H1 (cell line): ENCODE measurements at regions not wholly inside any gene's neighbourhood (a gene's known extent, or its start where the extent isn't known, plus 50 kb on each side); places are given as distances from the start of the nearest gene placed in this dataset.

Source experiments
- CTCF ChIA-PET: fragments of 300-600 bp; sonication (Branson Sonifier 250); formaldehyde crosslinking; loops from one replicate; lab custom pipeline; 2021; ENCODE audit not compliant: partially characterized antibody; lab: Charles Lee
- POLR2A ChIA-PET: fragments of 300-600 bp; sonication (Branson Sonifier 250); formaldehyde crosslinking; loops from one replicate; lab custom pipeline; 2021; ENCODE audit warnings: inconsistent platforms; ENCODE audit not compliant: partially characterized antibody; lab: Charles Lee
- DNase-seq, 2 experiments: peaks; one replicate each; pipeline versions ENCODE4 v3.0.0 to v3.0.0-alpha.2; 2010 to 2022; ENCODE audit warnings: low spot score in 2 of 2, low read depth in 1 of 2, mixed read lengths in 1 of 2
- FAIRE-seq: peaks from 2 replicates; lab custom pipeline; 2011; peaks lifted over from hg19 to GRCh38; lab: Jason Lieb, UNC
- H2AFZ ChIP-seq: 2 replicates; pipeline ENCODE4 v1.8.1; 2012; ENCODE audit warnings: low read length, inconsistent platforms
- H2AK5ac ChIP-seq: 2 replicates; pipeline ENCODE4 v1.6.1; 2013; ENCODE audit warnings: low read depth, low read length
- H2BK120ac ChIP-seq: replicated peaks from 2 replicates; pipeline ENCODE3; 2013; ENCODE audit warnings: low read depth, low read length, inconsistent platforms
- H2BK12ac ChIP-seq: 2 replicates; pipeline ENCODE4 v1.6.1; 2013; ENCODE audit warnings: low read depth, low read length
- H2BK15ac ChIP-seq: 2 replicates; pipeline ENCODE4 v1.6.1; 2013; ENCODE audit warnings: low read length
- H2BK20ac ChIP-seq: 2 replicates; pipeline ENCODE4 v1.6.1; 2013; ENCODE audit warnings: low read length
- H2BK5ac ChIP-seq: 2 replicates; pipeline ENCODE4 v1.6.1; 2013; ENCODE audit warnings: low read depth, low read length
- H3K14ac ChIP-seq: 2 replicates; pipeline ENCODE4 v1.6.1; 2013; ENCODE audit warnings: inconsistent platforms; ENCODE audit not compliant: insufficient read length
- H3K18ac ChIP-seq: 2 replicates; pipeline ENCODE4 v1.6.1; 2013; ENCODE audit warnings: low read length; ENCODE audit errors: extremely low read depth
- H3K23ac ChIP-seq: 2 replicates; pipeline ENCODE4 v1.6.1; 2013; ENCODE audit warnings: inconsistent platforms; ENCODE audit not compliant: insufficient read length
- H3K23me2 ChIP-seq: 2 replicates; pipeline ENCODE4 v1.6.1; 2013; ENCODE audit warnings: low read depth, low read length
- H3K27ac ChIP-seq: 2 replicates; pipeline ENCODE4 v1.6.1; 2011; ENCODE audit warnings: low read depth, low read length, inconsistent platforms
- H3K27me3 ChIP-seq, 4 experiments: replicated peaks in 1 of 4; 1 replicate in 1 of 4; 2 replicates in 3 of 4; pipeline versions ENCODE4 v1.6.1 to v1.8.1; 2011 to 2013; ENCODE audit warnings: low read length in 3 of 4, mild to moderate bottlenecking in 3 of 4, inconsistent platforms in 2 of 4, mixed read lengths in 2 of 4, moderate library complexity in 1 of 4; ENCODE audit not compliant: control insufficient read depth in 3 of 4, insufficient read depth in 3 of 4; ENCODE audit errors: extremely low read depth in 1 of 4
- H3K36me3 ChIP-seq, 4 experiments: 2 replicates each; pipeline versions ENCODE4 v1.6.1 to v1.8.1; 2011 to 2013; ENCODE audit warnings: mild to moderate bottlenecking in 4 of 4, low read length in 3 of 4, moderate library complexity in 2 of 4, control low read depth in 1 of 4, inconsistent platforms in 1 of 4; ENCODE audit not compliant: insufficient read depth in 4 of 4, control insufficient read depth in 2 of 4
- H3K4ac ChIP-seq: replicated peaks from 2 replicates; pipeline ENCODE3; 2013; ENCODE audit warnings: low read length, low read depth, mixed read lengths, inconsistent platforms; ENCODE audit not compliant: insufficient read length
- H3K4me1 ChIP-seq, 4 experiments: replicated peaks in 1 of 4; 1 replicate in 1 of 4; 2 replicates in 3 of 4; pipeline versions ENCODE4 v1.6.1 to v1.8.1; 2011 to 2013; ENCODE audit warnings: low read length in 3 of 4, inconsistent platforms in 2 of 4, mixed read lengths in 1 of 4; ENCODE audit not compliant: insufficient read depth in 4 of 4, control insufficient read depth in 3 of 4
- H3K4me2 ChIP-seq, 2 experiments: 2 replicates each; pipeline versions ENCODE4 v1.6.1 to v1.8.1; 2011 to 2013; ENCODE audit warnings: low read depth in 2 of 2, low read length in 2 of 2, control low read depth in 1 of 2, inconsistent platforms in 1 of 2, mild to moderate bottlenecking in 1 of 2; ENCODE audit not compliant: insufficient read depth in 1 of 2
- H3K4me3 ChIP-seq, 4 experiments: fragments of 200-600, 300-600 bp in 1 of 4; sonication (generic), shearing (Covaris generic), sonication (Bioruptor Twin) in 1 of 4; 2 replicates each; pipeline versions ENCODE4 v1.5.1 to v1.8.1; 2011 to 2016; ENCODE audit warnings: low read length in 4 of 4, low read depth in 3 of 4, control low read depth in 2 of 4, inconsistent platforms in 2 of 4, mild to moderate bottlenecking in 2 of 4, mixed read lengths in 1 of 4, moderate library complexity in 1 of 4; ENCODE audit not compliant: insufficient read depth in 2 of 4; ENCODE audit errors: extremely low read depth in 1 of 4
- H3K56ac ChIP-seq: replicated peaks from 2 replicates; pipeline ENCODE3; 2013; ENCODE audit warnings: low read depth, mild to moderate bottlenecking, mixed read lengths, low read length, inconsistent platforms; ENCODE audit not compliant: insufficient read length
- H3K79me1 ChIP-seq: 2 replicates; pipeline ENCODE4 v1.6.1; 2013; ENCODE audit warnings: low read depth, low read length, control low read depth
- H3K79me2 ChIP-seq, 2 experiments: 2 replicates each; pipeline versions ENCODE4 v1.6.1 to v1.8.1; 2012 to 2013; ENCODE audit warnings: low read length in 2 of 2, mild to moderate bottlenecking in 2 of 2, inconsistent platforms in 1 of 2; ENCODE audit not compliant: insufficient read depth in 2 of 2, control insufficient read depth in 1 of 2
- H3K9ac ChIP-seq, 4 experiments: replicated peaks in 1 of 4; 1 replicate in 1 of 4; 2 replicates in 3 of 4; pipeline versions ENCODE4 v1.6.1 to v1.8.1; 2011 to 2013; ENCODE audit warnings: low read depth in 3 of 4, low read length in 3 of 4, control low read depth in 2 of 4, mild to moderate bottlenecking in 2 of 4, moderate library complexity in 2 of 4, inconsistent platforms in 1 of 4; ENCODE audit errors: extremely low read depth in 1 of 4
- H3K9me3 ChIP-seq, 2 experiments: 2 replicates each; pipeline versions ENCODE4 v1.6.1 to v1.8.1; 2012 to 2013; ENCODE audit warnings: mild to moderate bottlenecking in 2 of 2, moderate library complexity in 2 of 2, control low read depth in 1 of 2, inconsistent platforms in 1 of 2, low read depth in 1 of 2, low read length in 1 of 2, mixed read lengths in 1 of 2; ENCODE audit not compliant: insufficient read depth in 2 of 2
- H4K20me1 ChIP-seq, 2 experiments: replicated peaks in 1 of 2; 2 replicates each; pipeline versions ENCODE3 to v1.8.1; 2011 to 2013; ENCODE audit warnings: inconsistent platforms in 2 of 2, low read length in 2 of 2, mild to moderate bottlenecking in 1 of 2; ENCODE audit not compliant: insufficient read depth in 2 of 2, control insufficient read depth in 1 of 2
- H4K5ac ChIP-seq: 2 replicates; pipeline ENCODE4 v1.6.1; 2013; ENCODE audit warnings: low read length, low read depth, mixed read lengths, inconsistent platforms; ENCODE audit not compliant: insufficient read length
- H4K8ac ChIP-seq: 2 replicates; pipeline ENCODE4 v1.8.0; 2013; ENCODE audit warnings: mild to moderate bottlenecking, moderate library complexity, low read length, inconsistent platforms; ENCODE audit not compliant: insufficient read depth; ENCODE audit errors: extremely low read depth
- H4K91ac ChIP-seq: replicated peaks from 2 replicates; pipeline ENCODE3; 2013; ENCODE audit warnings: low read length, mixed read lengths, inconsistent platforms; ENCODE audit not compliant: insufficient read length
- CBX5 ChIP-seq: fragments of 300-800, 300-1000 bp; sonication (generic); IDR thresholded peaks from 2 replicates; pipeline ENCODE4 v1.7.1; 2016; ENCODE audit warnings: antibody characterized with exemption, low read length, low read depth
- CBX8 ChIP-seq: fragments of 300-800, 300-1000 bp; sonication (generic); IDR thresholded peaks from 2 replicates; pipeline ENCODE4 v1.7.1; 2016; ENCODE audit warnings: low read depth, low read length, borderline replicate concordance
- CTBP2 ChIP-seq: IDR thresholded peaks from 2 replicates; pipeline ENCODE4 v1.7.0; 2011; ENCODE audit warnings: borderline replicate concordance, mild to moderate bottlenecking, moderate library complexity, mixed read lengths, low read length; ENCODE audit not compliant: insufficient read depth, insufficient read length
- EZH2 ChIP-seq: fragments of 200-600 bp; sonication (generic); IDR thresholded peaks from 2 replicates; pipeline ENCODE4 v1.7.1; 2012; ENCODE audit warnings: low read depth, mild to moderate bottlenecking, moderate library complexity, low read length, inconsistent platforms; ENCODE audit not compliant: severe bottlenecking
- POLR2A ChIP-seq, 2 experiments: IDR thresholded peaks; 1 replicate in 1 of 2; 2 replicates in 1 of 2; pipeline ENCODE4 v1.6.1; 2011; ENCODE audit warnings: low read depth in 2 of 2, low read length in 2 of 2, mild to moderate bottlenecking in 2 of 2; ENCODE audit errors: control extremely low read depth in 1 of 2
- SIRT6 ChIP-seq: IDR thresholded peaks from one replicate; pipeline ENCODE4 v1.7.1; 2012; ENCODE audit warnings: low read length, inconsistent platforms
- SRF ChIP-seq: IDR thresholded peaks from 2 replicates; pipeline ENCODE4 v1.6.1; 2011; ENCODE audit warnings: mild to moderate bottlenecking, low read depth, low read length, moderate library complexity
- TEAD4 ChIP-seq: IDR thresholded peaks from 2 replicates; pipeline ENCODE4 v1.6.1; 2012; ENCODE audit warnings: low read depth, low read length, inconsistent platforms, mixed read lengths
- WGBS, 2 experiments: shearing (Covaris generic) in 1 of 2; methylation state at CpG; one replicate each; pipeline versions ENCODE4 v1.1.6 to v1.1.7; 2013 to 2015; ENCODE audit warnings: low lambda C conversion rate in 2 of 2, mixed read lengths in 2 of 2, inconsistent platforms in 1 of 2, low coverage in 1 of 2, missing lambda C conversion rate in 1 of 2; ENCODE audit not compliant: insufficient replicate concordance in 2 of 2, insufficient coverage in 1 of 2, insufficient read length in 1 of 2; ENCODE audit errors: extremely low coverage in 1 of 2, missing lambda C conversion rate in 1 of 2; 5-methylcytosine and 5-hydroxymethylcytosine counted together

- Histone ChIP-seq H3K18ac (no peak overlapping the region), H2AFZ (no peak overlapping the region), H2BK5ac (no peak overlapping the region), H2AK5ac (no peak overlapping the region), H2BK15ac (no peak overlapping the region), H3K9me3 (no peaks in the 10 kb centered on the region), H3K23ac (no peak overlapping the region), H4K91ac (no peak overlapping the region), H3K56ac (no peak overlapping the region), H3K4me2 (no peak overlapping the region), H2BK120ac (no peak overlapping the region), H3K4me3 (no peak overlapping the region), H3K27ac (no peak overlapping the region), H3K4ac (no peak overlapping the region), H3K36me3 (no peaks in the 10 kb centered on the region), H3K79me2 (no peaks in the 10 kb centered on the region), H4K5ac (no peak overlapping the region), H3K23me2 (no peaks in the 10 kb centered on the region), H2BK12ac (no peak overlapping the region), H3K14ac (no peak overlapping the region), H4K20me1 (no peaks in the 10 kb centered on the region), H3K9ac (no peak overlapping the region), H3K27me3 (no peaks in the 10 kb centered on the region), H4K8ac (no peak overlapping the region), H2BK20ac (no peak overlapping the region), H3K4me1 (peaks cover 0 to 6% (median 2%) of the 10 kb centered on the region in 4 experiments; a peak in 2 of 7 replicates), H3K79me1 (no peaks in the 10 kb centered on the region)
- 87% methylated on average over 9 of the region's 9 CpGs; no CpG with 5 or more reads in 1 of the 2 experiments for WGBS, 2 experiments
- ChIA-PET CTCF (interaction anchor here (0.8 kb wide), 1 partner anchor 20 kb away, joined by 3 read pairs; no protein-coding TSS in a partner anchor), POLR2A (no interaction called here)
- TF ChIP-seq CTBP2 (no peak), SIRT6 (no peak), EZH2 (no peak), POLR2A (IDR thresholded peaks at IDR 0.05; ENCODE audit: control extremely low read depth in 1 of 2, low read depth in 2 of 2, low read length in 2 of 2) (no peak), SRF (no peak), CBX5 (no peak), TEAD4 (no peak), CBX8 (no peak)
- DNase-seq (no peak), FAIRE-seq (no peak)
Measured at GRCh38 chr12:105748806-105749600, 389.8 kb downstream of the NUAK1 start.
